Tibial nerve (tissue), 3 donors: ENCODE measurements at regions not wholly inside any gene's neighbourhood (a gene's known extent, or its start where the extent isn't known, plus 50 kb on each side); places are given as distances from the start of the nearest gene placed in this dataset.

Source experiments
- EP300 ChIP-seq, 2 donors: sonication (generic); formaldehyde crosslinking; IDR thresholded peaks; one replicate each; pipeline ENCODE4 v1.6.1; 2017; ENCODE audit warnings: antibody characterized with exemption in 2 of 2, mild to moderate bottlenecking in 1 of 2
- POLR2A ChIP-seq, 2 donors: fragments of 450-650 bp; IDR thresholded peaks; one replicate each; pipeline ENCODE4 v1.6.1; 2017; ENCODE audit warnings: antibody characterized with exemption in 2 of 2, mild to moderate bottlenecking in 2 of 2, moderate library complexity in 2 of 2

DNA sequence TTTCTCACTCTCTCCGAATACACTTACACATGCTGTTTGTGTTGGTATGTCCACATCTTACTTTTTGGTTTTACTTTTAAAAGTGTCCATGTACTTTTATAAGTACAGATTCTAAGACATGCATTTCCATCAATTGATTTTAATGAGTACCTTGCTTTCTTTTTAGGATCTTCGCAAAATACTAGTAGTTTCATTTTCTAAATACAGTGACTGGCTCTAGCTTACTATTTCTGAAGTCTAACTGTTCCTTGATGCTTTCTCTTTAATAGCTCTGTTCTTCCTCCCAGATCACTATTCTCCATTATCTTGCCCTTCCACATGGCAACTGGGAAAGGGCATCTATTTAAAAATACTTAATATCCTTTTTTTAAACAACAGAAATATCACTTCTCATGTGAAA is 164.1 kb downstream of the KITLG start:
- TF ChIP-seq POLR2A (IDR thresholded peaks at IDR 0.05) (no peak), EP300 (IDR thresholded peaks at IDR 0.05) (no peak)
